GM12872 (cell line): ENCODE measurements at regions not wholly inside any gene's neighbourhood (a gene's known extent, or its start where the extent isn't known, plus 50 kb on each side); places are given as distances from the start of the nearest gene placed in this dataset.

ENCODE experiments used
- CTCF ChIP-seq: IDR thresholded peaks from 3 replicates; pipeline ENCODE4 v1.5.1; 2011; ENCODE audit warnings: low read depth, mild to moderate bottlenecking, low read length, moderate library complexity; ENCODE audit not compliant: insufficient read depth

GRCh38 chr17:77882040-77882439 lies 76.5 kb upstream of the TNRC6C start:
- no peak for TF ChIP-seq CTCF

- no peak for TF ChIP-seq CTCF
Measured at GRCh38 chr17:77882481-77883212, 75.9 kb upstream of the TNRC6C start.

GRCh38 chr17:77883213-77883650 lies 75.3 kb upstream of the TNRC6C start:
- TF ChIP-seq CTCF, result no peak

- no peak for TF ChIP-seq CTCF
Measured at GRCh38 chr17:77884019-77884418, 74.5 kb upstream of the TNRC6C start.

- no peak for TF ChIP-seq CTCF
Measured at GRCh38 chr17:77884967-77885641, 73.4 kb upstream of the TNRC6C start.

GRCh38 chr17:77885678-77886386 lies 72.7 kb upstream of the TNRC6C start:
- TF ChIP-seq CTCF, result no peak

- TF ChIP-seq CTCF, result no peak
Measured at GRCh38 chr17:77886387-77886728, 72.1 kb upstream of the TNRC6C start.
